Fibroblast of the conjunctiva (primary cell): ENCODE measurements at regions not wholly inside any gene's neighbourhood (a gene's known extent, or its start where the extent isn't known, plus 50 kb on each side); places are given as distances from the start of the nearest gene placed in this dataset.

Source experiments
- DNase-seq: peaks from one replicate; pipeline ENCODE4 v3.0.0-alpha.2; 2010; ENCODE audit warnings: low read depth

GRCh38 chr7:117973975-117974374 lies 100.7 kb upstream of the CTTNBP2 start:
- DNase-seq = no peak

GRCh38 chr7:117974891-117975290 lies 101.7 kb upstream of the CTTNBP2 start:
- no peak for DNase-seq

DNA sequence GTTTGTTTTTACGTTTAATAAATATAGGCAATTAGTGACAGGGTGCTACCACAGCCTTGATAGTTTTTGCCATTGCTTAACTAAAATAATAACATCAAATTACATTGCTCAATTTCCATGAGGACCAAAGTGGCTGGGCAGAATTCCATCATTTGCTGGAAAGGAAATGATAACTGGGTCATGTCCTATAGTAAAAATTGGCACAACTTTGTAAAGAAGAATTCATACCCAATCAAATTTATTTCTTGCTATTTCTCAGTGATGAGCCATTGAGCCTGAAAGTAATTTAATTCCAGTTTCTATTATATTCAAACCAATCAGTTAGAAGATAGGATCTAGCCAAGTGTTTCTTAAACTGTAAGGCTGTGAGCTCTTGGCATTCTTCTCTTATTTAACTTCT lies 102.2 kb upstream of the CTTNBP2 start:
- no peak for DNase-seq

DNA sequence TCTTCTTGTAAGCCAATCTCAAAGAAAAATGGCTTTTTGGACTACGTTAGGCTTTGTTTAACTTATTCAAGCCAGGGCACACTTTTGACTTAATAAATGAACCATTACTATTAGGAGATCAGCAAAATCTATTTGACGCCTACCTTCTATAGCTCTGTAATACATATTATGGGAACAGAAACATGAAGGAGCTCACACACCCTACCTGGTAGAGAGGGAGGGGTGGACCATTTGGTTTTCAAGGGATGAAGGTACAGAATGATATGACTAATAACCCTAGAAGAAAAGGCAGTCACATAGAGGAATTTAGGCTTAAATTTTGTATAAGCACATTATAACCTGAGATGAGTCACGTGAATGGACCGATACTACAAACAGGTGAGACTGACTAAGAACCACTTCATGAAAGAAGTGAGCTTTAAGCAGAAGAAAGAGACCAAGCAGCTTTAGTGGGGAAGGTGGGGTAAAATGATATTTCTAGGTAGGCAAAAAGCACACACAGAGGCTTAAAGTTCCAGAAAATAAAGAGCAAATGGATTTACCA lies 106.8 kb upstream of the CTTNBP2 start:
- no peak for DNase-seq

- DNase-seq = no peak
These were observed 109.1 kb upstream of the CTTNBP2 start for GRCh38 chr7:117982071-117983055.

GRCh38 chr7:117986645-117987269 lies 113.5 kb upstream of the CTTNBP2 start:
- DNase-seq = no peak

DNA sequence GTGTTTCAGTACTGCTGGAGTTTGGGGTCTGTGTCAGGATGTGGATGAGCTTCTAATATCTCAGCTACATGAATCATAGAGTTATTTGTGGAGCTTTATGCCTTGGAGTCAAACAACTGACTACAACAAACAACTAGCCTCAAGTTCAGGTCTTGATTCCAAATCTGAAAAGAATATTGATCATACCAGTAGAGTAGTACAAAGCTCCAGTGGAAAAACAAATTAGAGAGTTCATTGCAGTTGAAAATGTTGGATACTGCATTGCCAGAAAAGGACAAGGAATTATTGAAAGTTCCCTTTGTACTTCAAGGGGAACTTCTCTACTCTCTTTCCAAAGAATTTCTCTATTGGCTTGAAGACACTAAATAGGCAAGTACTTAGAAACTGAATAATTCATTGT lies 117.6 kb upstream of the CTTNBP2 start:
- DNase-seq = no peak

DNA sequence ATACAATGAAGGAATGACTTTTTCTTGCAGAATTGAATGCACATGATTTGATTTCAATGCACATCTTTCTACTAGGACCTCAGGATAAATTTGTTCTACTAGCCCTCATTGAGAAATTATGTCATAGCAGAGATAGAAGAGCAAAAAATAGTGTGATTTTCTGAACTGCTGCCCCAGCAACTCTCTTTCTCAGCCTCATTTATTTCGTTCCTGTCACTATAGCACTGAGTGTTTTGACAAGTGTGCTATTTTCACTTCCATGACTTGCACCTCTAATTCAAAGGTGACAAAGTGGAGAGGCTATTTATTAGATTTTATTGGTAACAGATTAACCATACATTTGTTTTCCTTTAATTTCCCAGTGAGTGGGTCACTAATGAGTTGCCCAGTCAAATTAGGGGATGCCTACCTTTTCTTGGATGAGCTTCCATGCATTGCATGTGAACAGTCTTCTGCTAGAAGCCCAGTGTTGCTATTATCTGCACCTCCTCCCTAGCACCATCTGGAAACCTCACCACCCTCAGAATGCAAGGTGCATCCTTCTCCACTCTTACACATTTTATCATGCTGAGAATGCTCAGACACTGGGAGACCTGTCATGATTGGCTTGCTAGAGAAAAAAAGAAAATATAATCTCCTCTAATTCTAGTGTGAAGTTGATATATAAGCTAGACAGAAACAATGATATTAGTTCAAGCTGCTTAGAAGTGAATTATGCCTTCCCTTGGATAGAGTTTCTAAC lies 119.6 kb upstream of the CTTNBP2 start:
- no peak for DNase-seq

GRCh38 chr7:117993377-117994003 lies 120.2 kb upstream of the CTTNBP2 start:
- DNase-seq = peak; percentile 9

DNA sequence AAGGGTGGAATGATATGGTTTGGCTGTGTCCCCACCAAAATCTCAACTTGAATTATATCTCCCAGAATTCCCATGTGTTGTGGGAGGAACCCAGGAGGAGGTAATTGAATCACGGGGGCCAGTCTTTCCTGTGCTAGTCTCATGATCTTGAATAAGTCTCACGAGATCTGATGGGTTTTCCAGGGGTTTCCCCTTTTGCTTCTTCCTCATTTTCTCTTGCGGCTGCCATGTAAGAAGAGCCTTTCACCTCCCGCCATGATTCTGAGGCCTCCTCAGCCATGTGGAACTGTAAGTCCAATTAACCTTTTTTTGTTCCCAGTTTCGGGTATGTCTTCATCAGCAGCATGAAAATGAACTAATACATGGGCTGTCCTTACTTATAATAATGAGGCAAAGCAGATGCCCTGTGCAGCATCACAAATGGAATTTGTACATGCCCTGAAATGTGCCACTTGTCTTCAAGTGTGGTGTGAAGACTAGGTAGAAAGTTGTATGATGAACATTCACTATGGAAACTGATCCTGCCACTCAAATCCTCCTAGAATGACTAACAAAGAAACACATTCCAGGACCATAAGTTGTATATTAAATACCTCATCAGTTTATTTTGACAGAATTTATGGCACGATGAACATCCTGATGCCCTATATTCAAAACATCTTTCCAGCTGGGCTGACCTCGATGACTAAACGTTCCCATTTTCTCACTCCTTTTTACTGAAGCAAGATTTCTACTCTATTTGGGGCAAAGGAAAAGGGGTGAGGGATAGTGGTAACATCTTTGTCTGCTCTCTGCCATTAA lies 122.8 kb upstream of the CTTNBP2 start:
- no peak for DNase-seq

- no peak for DNase-seq
These were observed 124.9 kb upstream of the CTTNBP2 start for GRCh38 chr7:117997862-117998825.

DNA sequence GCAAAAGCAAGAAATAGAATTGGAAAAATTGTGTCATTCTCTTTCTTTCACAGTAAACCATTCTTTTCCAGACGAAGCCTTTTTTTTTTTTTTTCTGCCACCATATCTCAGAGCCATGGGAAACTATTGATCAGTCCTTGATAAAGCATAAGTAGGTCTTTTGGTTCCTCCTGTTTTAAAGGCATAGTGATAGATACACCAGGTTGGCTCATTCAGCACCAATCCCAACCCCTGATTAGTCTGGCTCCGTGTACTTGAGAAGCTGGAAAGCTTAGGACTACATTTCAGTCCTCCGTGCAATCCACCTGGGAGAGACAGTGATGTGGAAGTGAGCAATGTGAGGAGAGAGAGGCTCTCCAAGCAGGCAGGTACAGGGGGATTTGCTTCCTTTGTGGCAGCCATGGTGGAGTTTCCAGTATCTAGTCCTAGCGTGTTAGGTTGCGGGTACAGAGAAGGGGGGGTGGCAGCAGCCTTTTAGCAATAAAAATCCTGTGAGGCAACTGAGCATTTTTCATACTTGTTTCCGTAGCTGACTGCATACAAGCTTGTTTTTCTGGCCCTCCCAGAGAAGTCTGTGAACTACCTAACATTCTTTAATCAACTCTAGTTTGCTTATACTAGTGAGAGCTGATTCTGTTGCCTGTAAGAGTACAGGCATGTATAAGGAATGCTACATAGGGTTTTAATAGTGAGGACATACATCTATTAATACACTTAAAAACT lies 127.4 kb upstream of the CTTNBP2 start:
- no peak for DNase-seq

DNA sequence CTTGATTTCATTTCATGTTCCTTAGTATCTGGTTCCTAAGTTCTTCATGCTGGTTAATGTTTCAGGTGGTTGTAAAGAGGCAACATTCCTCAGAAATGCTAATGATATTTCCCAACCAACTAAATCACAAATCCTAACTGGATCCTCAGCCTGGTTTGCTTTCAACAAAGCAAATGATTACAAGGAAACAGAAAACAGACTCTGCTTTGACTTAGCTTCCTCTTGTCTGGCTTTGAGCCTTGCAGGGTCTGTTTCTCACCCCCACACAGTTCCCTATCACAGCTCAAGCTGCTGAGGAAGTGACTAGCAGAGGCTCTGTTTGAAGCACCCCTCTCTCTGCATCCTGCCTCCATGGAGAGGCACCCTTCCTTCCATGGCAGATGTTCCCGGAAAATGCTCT lies 130.2 kb upstream of the CTTNBP2 start:
- DNase-seq = no peak

DNA sequence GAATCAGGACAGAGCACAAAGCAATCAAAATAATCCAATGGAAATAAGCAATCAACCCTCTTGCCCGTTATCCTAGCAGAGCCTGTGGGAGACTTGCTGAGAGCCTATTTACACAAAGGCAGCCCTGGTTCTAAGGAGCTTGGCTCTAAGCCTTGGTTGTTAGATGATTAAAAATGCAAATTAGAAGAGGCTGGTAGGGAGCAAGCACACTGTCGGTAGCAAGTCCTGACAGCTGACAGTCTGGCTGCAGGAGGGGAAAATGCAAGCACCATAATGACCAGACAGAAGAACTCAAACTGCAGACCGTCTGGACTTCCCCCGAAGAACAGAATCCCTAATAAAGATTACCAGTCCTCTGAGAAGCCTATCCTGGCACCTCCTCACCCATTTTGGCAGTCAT lies 131.8 kb upstream of the CTTNBP2 start:
- DNase-seq = no peak

- DNase-seq = no peak
These were observed 133.7 kb upstream of the CTTNBP2 start for GRCh38 chr7:118006979-118007378.

DNA sequence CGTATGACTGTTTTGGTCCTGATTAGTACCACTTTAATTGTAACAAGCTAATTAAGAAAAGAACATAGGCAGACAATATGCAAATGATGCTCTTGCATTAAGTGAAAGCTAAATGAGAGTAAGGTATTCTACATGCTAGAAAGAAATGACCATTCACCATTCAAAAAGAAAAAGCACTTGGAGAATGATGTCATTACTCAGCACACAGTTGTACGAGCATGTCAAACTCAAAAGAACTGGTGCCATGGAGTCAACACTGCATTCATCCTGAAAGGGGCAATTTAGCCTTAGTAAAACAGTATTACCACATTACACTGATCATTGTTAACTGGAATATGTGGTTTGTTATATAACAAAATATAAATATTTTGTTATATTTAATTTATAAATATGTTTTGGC lies 136.2 kb upstream of the CTTNBP2 start:
- DNase-seq = no peak

GRCh38 chr7:118011652-118012051 lies 138.4 kb upstream of the CTTNBP2 start:
- DNase-seq = no peak

DNA sequence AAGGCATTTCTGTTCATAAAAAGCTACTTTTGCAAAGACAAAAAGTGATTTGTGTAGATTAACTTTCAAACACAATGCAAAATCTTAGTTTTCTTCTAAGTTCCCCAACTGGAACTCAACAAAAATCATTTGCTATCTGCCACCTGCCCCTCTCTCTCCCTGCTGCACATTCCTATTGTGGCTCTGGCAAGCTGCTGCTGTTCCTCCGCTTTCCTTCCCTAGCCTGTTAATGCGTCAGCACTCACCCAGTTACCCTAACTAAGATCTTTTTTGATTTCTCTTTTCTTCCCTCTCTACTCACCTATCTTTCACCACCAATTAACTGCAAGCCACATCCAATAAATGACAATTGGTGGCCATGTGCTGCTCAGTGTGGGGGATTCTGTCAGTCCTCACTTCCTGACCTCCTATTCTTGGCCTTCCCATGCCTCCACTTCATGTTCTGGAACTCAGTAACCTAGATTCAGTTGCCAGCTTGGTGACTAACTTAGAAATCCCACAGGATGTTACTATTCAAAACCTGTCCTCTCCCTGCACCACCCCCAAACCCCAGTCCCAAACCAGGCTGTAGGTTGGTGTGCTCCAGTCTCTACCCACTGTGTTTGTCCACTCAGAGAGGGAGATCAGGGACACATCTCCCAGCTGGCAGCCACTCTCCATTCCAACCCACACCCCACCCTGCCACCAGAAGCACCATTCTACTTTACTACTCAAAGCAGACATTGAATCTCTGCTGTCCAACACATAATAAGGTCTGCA lies 140.2 kb upstream of the CTTNBP2 start:
- no peak for DNase-seq
